B cell (primary cell): ENCODE measurements at regions not wholly inside any gene's neighbourhood (a gene's known extent, or its start where the extent isn't known, plus 50 kb on each side); places are given as distances from the start of the nearest gene placed in this dataset.

ENCODE experiments used
- ATAC-seq: fragments of 200-7000 bp; cut with Tn5 transposase; one replicate; pipeline ENCODE4 v1.10.0; 2021; ENCODE audit warnings: low read depth, mild to moderate bottlenecking, moderate number of reproducible peaks, moderate library complexity
- CTCF ChIA-PET: fragments of 350-600 bp; sonication (Branson Sonifier 250); formaldehyde crosslinking; loops from one replicate; lab custom pipeline; 2021; ENCODE audit warnings: antibody characterized with exemption, inconsistent platforms; lab: Charles Lee
- POLR2A ChIA-PET: fragments of 350-600 bp; sonication (Branson Sonifier 250); formaldehyde crosslinking; loops from one replicate; lab custom pipeline; 2021; ENCODE audit warnings: antibody characterized with exemption; lab: Charles Lee
- DNase-seq: peaks from one replicate; pipeline ENCODE4 v3.0.0; 2013
- H2AFZ ChIP-seq: 2 replicates; pipeline ENCODE4 v1.6.1; 2012; ENCODE audit warnings: mild to moderate bottlenecking, low read depth, low read length; ENCODE audit not compliant: insufficient read depth, poor library complexity, severe bottlenecking
- H3K27ac ChIP-seq, 2 donors: 1 replicate in 1 of 2; 2 replicates in 1 of 2; pipeline ENCODE4 v1.5.1; 2012 to 2013; ENCODE audit warnings: low read length in 2 of 2, mild to moderate bottlenecking in 2 of 2, moderate library complexity in 1 of 2
- H3K27me3 ChIP-seq, 4 experiments: fragments of 200-600 bp in 1 of 4; sonication (generic) in 1 of 4; replicated peaks in 1 of 4; 1 replicate in 2 of 4; 2 replicates in 2 of 4; pipeline versions ENCODE4 v1.6.1 to v1.7.0; 2013 to 2016; ENCODE audit warnings: low read length in 3 of 4, mild to moderate bottlenecking in 2 of 4, mixed read lengths in 1 of 4, moderate library complexity in 1 of 4; ENCODE audit not compliant: insufficient read depth in 4 of 4, control insufficient read depth in 3 of 4; ENCODE audit errors: control extremely low read depth in 1 of 4
- H3K36me3 ChIP-seq, 2 experiments: replicated peaks in 1 of 2; 1 replicate in 1 of 2; 2 replicates in 1 of 2; pipeline versions ENCODE4 v1.6.1 to v1.7.1; 2013; ENCODE audit warnings: low read length in 1 of 2; ENCODE audit not compliant: insufficient read depth in 2 of 2, control insufficient read depth in 1 of 2; ENCODE audit errors: control extremely low read depth in 1 of 2, extremely low read depth in 1 of 2
- H3K4me1 ChIP-seq, 2 donors: fragments of 200-600 bp in 1 of 2; sonication (generic) in 1 of 2; 1 replicate in 1 of 2; 2 replicates in 1 of 2; pipeline versions ENCODE4 v1.5.1 to v1.6.1; 2013 to 2017; ENCODE audit warnings: low read length in 2 of 2; ENCODE audit not compliant: control insufficient read depth in 2 of 2, insufficient read depth in 2 of 2
- H3K4me2 ChIP-seq: replicated peaks from 2 replicates; pipeline ENCODE3; 2012; ENCODE audit warnings: mild to moderate bottlenecking, low read depth, low read length; ENCODE audit not compliant: poor library complexity, severe bottlenecking
- H3K4me3 ChIP-seq, 5 experiments: fragments of 200-600 bp in 1 of 5; sonication (generic) in 1 of 5; 1 replicate in 3 of 5; 2 replicates in 2 of 5; pipeline versions ENCODE4 v1.5.1 to v1.7.0; 2011 to 2016; ENCODE audit warnings: low read length in 4 of 5, mild to moderate bottlenecking in 4 of 5, low read depth in 2 of 5, control low read depth in 1 of 5, moderate library complexity in 1 of 5; ENCODE audit not compliant: insufficient read depth in 1 of 5; ENCODE audit errors: control extremely low read depth in 1 of 5, extremely low read depth in 1 of 5
- H3K79me2 ChIP-seq: fragments of 200-600 bp; sonication (generic); one replicate; pipeline ENCODE4 v1.6.0; 2016; ENCODE audit warnings: low read length; ENCODE audit not compliant: control insufficient read depth, insufficient read depth
- H3K9ac ChIP-seq: fragments of 200-600 bp; sonication (generic); 2 replicates; pipeline ENCODE4 v1.6.1; 2017; ENCODE audit warnings: mild to moderate bottlenecking, low read length, moderate library complexity
- H3K9me3 ChIP-seq, 3 donors: one replicate each; pipeline versions ENCODE4 v1.6.1 to v1.7.1; 2013; ENCODE audit warnings: low read length in 2 of 3; ENCODE audit not compliant: control insufficient read depth in 2 of 3, insufficient read depth in 1 of 3; ENCODE audit errors: control extremely low read depth in 1 of 3
- H4K20me1 ChIP-seq: 2 replicates; pipeline ENCODE4 v1.6.0; 2012; ENCODE audit warnings: mild to moderate bottlenecking, low read length; ENCODE audit not compliant: insufficient read depth, control insufficient read depth, poor library complexity, severe bottlenecking
- H3K27ac Mint-ChIP-seq: one replicate; pipeline ENCODE4 v1.8.0; 2021; ENCODE audit warnings: mixed read lengths
- H3K27me3 Mint-ChIP-seq: one replicate; pipeline ENCODE4 v1.8.0; 2021; ENCODE audit warnings: mixed read lengths
- H3K4me1 Mint-ChIP-seq: one replicate; pipeline ENCODE4 v1.8.0; 2021; ENCODE audit warnings: mixed read lengths
- H3K4me3 Mint-ChIP-seq: one replicate; pipeline ENCODE4 v1.8.0; 2021; ENCODE audit warnings: mixed read lengths
- H3K9me3 Mint-ChIP-seq: one replicate; pipeline ENCODE4 v1.8.0; 2022; ENCODE audit warnings: mixed read lengths; ENCODE audit not compliant: insufficient read depth
- EZH2 ChIP-seq: IDR thresholded peaks from 2 replicates; pipeline ENCODE4 v1.6.1; 2012; ENCODE audit warnings: borderline replicate concordance, low read depth, mild to moderate bottlenecking, moderate library complexity, low read length; ENCODE audit not compliant: insufficient read depth, poor library complexity, severe bottlenecking
- WGBS: methylation state at CpG from one replicate; pipeline ENCODE4 v1.1.5; 2013; ENCODE audit warnings: missing lambda C conversion rate; ENCODE audit not compliant: insufficient coverage; 5-methylcytosine and 5-hydroxymethylcytosine counted together
- intact Hi-C: fragments of 100-400 bp; cut with micrococcal nuclease; formaldehyde crosslinking; loops from one replicate; pipeline ENCODE4 v1.10.0; 2022
- TF ChIP-seq, protein P1 (sequence below): fragments of 200-600 bp; IDR thresholded peaks from one replicate; pipeline ENCODE4 v1.8.0; 2022; ENCODE audit warnings: antibody characterized with exemption, mild to moderate bottlenecking

DNA sequence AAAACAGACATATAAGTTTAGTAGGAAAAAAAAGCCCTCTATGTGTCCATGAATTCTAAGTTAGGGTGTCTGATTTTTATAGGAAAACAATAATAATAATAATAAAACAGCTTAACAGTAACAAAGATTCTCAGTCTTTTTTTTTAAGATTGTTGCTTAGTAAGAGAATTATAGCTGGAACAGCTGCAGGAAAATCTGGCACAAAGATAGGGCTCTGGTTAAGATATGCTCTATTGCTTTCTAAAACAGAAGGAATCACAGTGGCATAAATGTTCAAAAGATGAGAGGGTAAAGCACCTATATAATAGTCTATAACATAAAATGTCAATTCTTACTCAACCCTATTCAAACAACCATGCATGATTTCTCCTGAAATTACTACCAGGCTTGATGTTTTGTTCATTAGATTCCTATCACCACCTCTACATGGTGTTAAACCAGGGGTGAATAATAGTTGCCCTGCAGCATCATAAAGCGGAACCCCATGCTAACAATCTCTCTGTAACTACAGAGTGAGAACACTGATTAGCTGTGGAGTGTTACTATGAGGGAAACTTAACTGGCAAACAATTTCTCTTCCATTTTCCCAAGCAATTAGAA, 541.4 kb upstream of the MIR17HG start:
- no peaks in the 10 kb centered on the region for H3K9me3 ChIP-seq

GRCh38 chr13:90806892-90807291, 540.6 kb upstream of the MIR17HG start:
- intact Hi-C loops: no loop called here
- Histone ChIP-seq H3K4me1 (no peaks in the 10 kb centered on the region), H3K4me2 (no peak overlapping the region), H3K27me3 (no peaks in the 10 kb centered on the region), H3K9ac (no peak overlapping the region), H4K20me1 (no peaks in the 10 kb centered on the region), H3K9me3 (no peaks in the 10 kb centered on the region), H3K79me2 (no peaks in the 10 kb centered on the region), H3K36me3 (no peaks in the 10 kb centered on the region), H3K4me3 (no peak overlapping the region), H3K27ac (no peak overlapping the region), H2AFZ (no peak overlapping the region)
- Mint-ChIP-seq H3K4me3 (no peak overlapping the region), H3K9me3 (no peaks in the 10 kb centered on the region), H3K4me1 (no peaks in the 10 kb centered on the region), H3K27me3 (no peaks in the 10 kb centered on the region), H3K27ac (no peak overlapping the region)
- ATAC-seq: no peak
- TF ChIP-seq EZH2: no peak
- TF ChIP-seq, protein P1, sequence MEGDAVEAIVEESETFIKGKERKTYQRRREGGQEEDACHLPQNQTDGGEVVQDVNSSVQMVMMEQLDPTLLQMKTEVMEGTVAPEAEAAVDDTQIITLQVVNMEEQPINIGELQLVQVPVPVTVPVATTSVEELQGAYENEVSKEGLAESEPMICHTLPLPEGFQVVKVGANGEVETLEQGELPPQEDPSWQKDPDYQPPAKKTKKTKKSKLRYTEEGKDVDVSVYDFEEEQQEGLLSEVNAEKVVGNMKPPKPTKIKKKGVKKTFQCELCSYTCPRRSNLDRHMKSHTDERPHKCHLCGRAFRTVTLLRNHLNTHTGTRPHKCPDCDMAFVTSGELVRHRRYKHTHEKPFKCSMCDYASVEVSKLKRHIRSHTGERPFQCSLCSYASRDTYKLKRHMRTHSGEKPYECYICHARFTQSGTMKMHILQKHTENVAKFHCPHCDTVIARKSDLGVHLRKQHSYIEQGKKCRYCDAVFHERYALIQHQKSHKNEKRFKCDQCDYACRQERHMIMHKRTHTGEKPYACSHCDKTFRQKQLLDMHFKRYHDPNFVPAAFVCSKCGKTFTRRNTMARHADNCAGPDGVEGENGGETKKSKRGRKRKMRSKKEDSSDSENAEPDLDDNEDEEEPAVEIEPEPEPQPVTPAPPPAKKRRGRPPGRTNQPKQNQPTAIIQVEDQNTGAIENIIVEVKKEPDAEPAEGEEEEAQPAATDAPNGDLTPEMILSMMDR: no peak
- WGBS: 86% methylated on average over 1 of the region's 2 CpGs
- ChIA-PET CTCF (no interaction called here), POLR2A (no interaction called here)
- DNase-seq: no peak

More for the DNA sequence above, 541.4 kb upstream of the MIR17HG start:
- no peak overlapping the region for H3K4me2 ChIP-seq
- no peak overlapping the region for H3K27ac Mint-ChIP-seq
- H3K36me3 ChIP-seq: no peaks in the 10 kb centered on the region
- H4K20me1 ChIP-seq: no peaks in the 10 kb centered on the region
- no CpG with 5 or more reads among the region's 1 CpG for WGBS
- no peak overlapping the region for H3K4me3 ChIP-seq
- no peak overlapping the region for H3K27ac ChIP-seq
- no peaks in the 10 kb centered on the region for H3K4me1 ChIP-seq
- H2AFZ ChIP-seq: no peak overlapping the region
- POLR2A ChIA-PET: no interaction called here
- no peak for DNase-seq
- TF ChIP-seq EZH2: no peak
- H3K4me3 Mint-ChIP-seq: no peak overlapping the region
- CTCF ChIA-PET: no interaction called here
- H3K27me3 Mint-ChIP-seq: no peaks in the 10 kb centered on the region
- ATAC-seq: no peak
- H3K9me3 Mint-ChIP-seq: no peaks in the 10 kb centered on the region
- no peak overlapping the region for H3K9ac ChIP-seq
- no peaks in the 10 kb centered on the region for H3K79me2 ChIP-seq
- H3K4me1 Mint-ChIP-seq: no peaks in the 10 kb centered on the region
- H3K27me3 ChIP-seq: no peaks in the 10 kb centered on the region
- intact Hi-C loops: no loop called here
